Adipocyte (in vitro differentiated cells): ENCODE measurements at regions not wholly inside any gene's neighbourhood (a gene's known extent, or its start where the extent isn't known, plus 50 kb on each side); places are given as distances from the start of the nearest gene placed in this dataset.
"Not testable (repeated sequence)": the region's sequence is repeated elsewhere in the genome, so short reads cannot be mapped to it uniquely, and the experiment has no call there.

Source experiments
- DNase-seq: peaks from one replicate; pipeline ENCODE4 v3.0.0-alpha.2; 2015; ENCODE audit warnings: low read depth
- H3K27me3 ChIP-seq: replicated peaks from 2 replicates; pipeline ENCODE4 v1.7.0; 2013; ENCODE audit warnings: mild to moderate bottlenecking, low read length, moderate library complexity; ENCODE audit not compliant: control insufficient read depth, insufficient read depth
- H3K36me3 ChIP-seq: 2 replicates; pipeline ENCODE4 v1.7.0; 2013; ENCODE audit warnings: low read length, mild to moderate bottlenecking, moderate library complexity; ENCODE audit not compliant: control insufficient read depth, insufficient read depth, severe bottlenecking
- H3K4me1 ChIP-seq: 2 replicates; pipeline ENCODE4 v1.7.0; 2013; ENCODE audit warnings: mild to moderate bottlenecking, low read length, moderate library complexity; ENCODE audit not compliant: control insufficient read depth, insufficient read depth
- H3K4me3 ChIP-seq: 2 replicates; pipeline ENCODE4 v1.7.0; 2013; ENCODE audit warnings: mild to moderate bottlenecking, low read length, moderate library complexity
- H3K9ac ChIP-seq: 2 replicates; pipeline ENCODE4 v1.7.0; 2013; ENCODE audit warnings: mild to moderate bottlenecking, low read length, moderate library complexity
- H3K9me3 ChIP-seq: 2 replicates; pipeline ENCODE4 v1.7.0; 2013; ENCODE audit warnings: mild to moderate bottlenecking, low read length, moderate library complexity; ENCODE audit not compliant: control insufficient read depth

GRCh38 chr11:7143908-7144307 lies 55.1 kb downstream of the RBMXL2 start:
- Histone ChIP-seq H3K4me3 (no peak overlapping the region), H3K9ac (no peak overlapping the region), H3K27me3 (no peaks in the 10 kb centered on the region), H3K4me1 (no peaks in the 10 kb centered on the region), H3K36me3 (no peaks in the 10 kb centered on the region), H3K9me3 (peaks cover 8% of the 10 kb centered on the region)
- peak; percentile 51 for DNase-seq

GRCh38 chr11:7150104-7150503 lies 61.3 kb downstream of the RBMXL2 start:
- not testable (repeated sequence) for H3K9me3 ChIP-seq, DNase-seq, H3K27me3 ChIP-seq, H3K4me1 ChIP-seq, H3K36me3 ChIP-seq, H3K4me3 ChIP-seq, H3K9ac ChIP-seq

GRCh38 chr11:7154881-7155361 lies 66.1 kb downstream of the RBMXL2 start:
- no peak for DNase-seq
- H3K4me3 ChIP-seq = no peak overlapping the region
- H3K4me1 ChIP-seq = no peaks in the 10 kb centered on the region
- no peak overlapping the region for H3K9ac ChIP-seq
- H3K27me3 ChIP-seq = no peaks in the 10 kb centered on the region
- no peaks in the 10 kb centered on the region for H3K36me3 ChIP-seq
- H3K9me3 ChIP-seq = no peaks in the 10 kb centered on the region

- no peak for DNase-seq
- Histone ChIP-seq H3K27me3 (peaks cover 6% of the 10 kb centered on the region), H3K4me1 (no peaks in the 10 kb centered on the region), H3K9ac (no peak overlapping the region), H3K4me3 (no peak overlapping the region), H3K36me3 (no peaks in the 10 kb centered on the region), H3K9me3 (no peaks in the 10 kb centered on the region)
These were observed 72.2 kb downstream of the RBMXL2 start for GRCh38 chr11:7160814-7161489.

GRCh38 chr11:7165911-7166310 lies 77.1 kb downstream of the RBMXL2 start:
- Histone ChIP-seq H3K27me3 (no peaks in the 10 kb centered on the region), H3K4me1 (no peaks in the 10 kb centered on the region), H3K9me3 (no peaks in the 10 kb centered on the region), H3K9ac (no peak overlapping the region), H3K4me3 (no peak overlapping the region), H3K36me3 (no peaks in the 10 kb centered on the region)
- no peak for DNase-seq

GRCh38 chr11:7167976-7168740 lies 79.4 kb downstream of the RBMXL2 start:
- Histone ChIP-seq H3K4me3 (no peak overlapping the region), H3K4me1 (no peaks in the 10 kb centered on the region), H3K9ac (no peak overlapping the region), H3K36me3 (no peaks in the 10 kb centered on the region), H3K9me3 (no peaks in the 10 kb centered on the region), H3K27me3 (no peaks in the 10 kb centered on the region)
- DNase-seq = no peak

GRCh38 chr11:7168741-7168990 lies 79.9 kb downstream of the RBMXL2 start:
- H3K4me3 ChIP-seq = no peak overlapping the region
- no peaks in the 10 kb centered on the region for H3K4me1 ChIP-seq
- no peaks in the 10 kb centered on the region for H3K27me3 ChIP-seq
- H3K9ac ChIP-seq = no peak overlapping the region
- H3K9me3 ChIP-seq = no peaks in the 10 kb centered on the region
- DNase-seq = no peak
- H3K36me3 ChIP-seq = no peaks in the 10 kb centered on the region

- Histone ChIP-seq H3K36me3 (no peaks in the 10 kb centered on the region), H3K9me3 (no peaks in the 10 kb centered on the region), H3K9ac (no peak overlapping the region), H3K4me3 (no peak overlapping the region), H3K4me1 (no peaks in the 10 kb centered on the region), H3K27me3 (no peaks in the 10 kb centered on the region)
- DNase-seq = no peak
These were observed 81.3 kb upstream of the SYT9 start for GRCh38 chr11:7170431-7170830.

- Histone ChIP-seq H3K36me3 (no peaks in the 10 kb centered on the region), H3K27me3 (peaks cover 3% of the 10 kb centered on the region), H3K9me3 (no peaks in the 10 kb centered on the region), H3K4me1 (no peaks in the 10 kb centered on the region), H3K4me3 (no peak overlapping the region), H3K9ac (no peak overlapping the region)
- DNase-seq = no peak
These were observed 76.7 kb upstream of the SYT9 start for GRCh38 chr11:7175007-7175406.

GRCh38 chr11:7186190-7186589 lies 65.5 kb upstream of the SYT9 start:
- Histone ChIP-seq H3K4me3 (no peak overlapping the region), H3K36me3 (no peaks in the 10 kb centered on the region), H3K9ac (no peak overlapping the region), H3K9me3 (peaks cover 11% of the 10 kb centered on the region), H3K27me3 (no peaks in the 10 kb centered on the region), H3K4me1 (no peaks in the 10 kb centered on the region)
- peak; percentile 16 for DNase-seq

GRCh38 chr11:7186676-7187075 lies 65.0 kb upstream of the SYT9 start:
- Histone ChIP-seq H3K9me3 (peaks cover 11% of the 10 kb centered on the region), H3K27me3 (no peaks in the 10 kb centered on the region), H3K36me3 (no peaks in the 10 kb centered on the region), H3K9ac (no peak overlapping the region), H3K4me3 (no peak overlapping the region), H3K4me1 (no peaks in the 10 kb centered on the region)
- DNase-seq = no peak

GRCh38 chr11:7192785-7193184 lies 58.9 kb upstream of the SYT9 start:
- DNase-seq, H3K4me1 ChIP-seq, H3K9me3 ChIP-seq, H3K4me3 ChIP-seq, H3K9ac ChIP-seq, H3K27me3 ChIP-seq, H3K36me3 ChIP-seq: not testable (repeated sequence)
